ENCODE measurements at regions not wholly inside any gene's neighbourhood (a gene's known extent, or its start where the extent isn't known, plus 50 kb on each side); places are given as distances from the start of the nearest gene placed in this dataset.
"Not testable (repeated sequence)": the region's sequence is repeated elsewhere in the genome, so short reads cannot be mapped to it uniquely, and the experiment has no call there.

- intact Hi-C loops (cut with DNase I, micrococcal nuclease): no loop called here
- DNase-seq (no peak), ATAC-seq (no peak)
Measured at GRCh38 chr5:81837667-81838306, 86.9 kb upstream of the SSBP2 start.

- intact Hi-C loops (cut with DNase I, micrococcal nuclease): no loop called here
- DNase-seq (no peak), ATAC-seq (no peak)
Measured at GRCh38 chr5:81835814-81836367, 85.0 kb upstream of the SSBP2 start.

GRCh38 chr5:81834021-81834660 lies 83.2 kb upstream of the SSBP2 start:
- no peak for DNase-seq
- intact Hi-C loops (cut with DNase I, micrococcal nuclease): no loop called here
- no peak for ATAC-seq

GRCh38 chr5:81830596-81830995 lies 79.7 kb upstream of the SSBP2 start:
- DNase-seq (no peak), ATAC-seq (no peak)
- intact Hi-C loops (cut with DNase I, micrococcal nuclease): no loop called here

GRCh38 chr5:81829242-81829641 lies 78.3 kb upstream of the SSBP2 start:
- ATAC-seq (no peak), DNase-seq (no peak)
- intact Hi-C loops (cut with DNase I, micrococcal nuclease): no loop called here

- ATAC-seq (no peak), DNase-seq (no peak)
- intact Hi-C loops (cut with DNase I, micrococcal nuclease): no loop called here
Measured at GRCh38 chr5:81827500-81827899, 76.6 kb upstream of the SSBP2 start.

- no peak for ATAC-seq
- no peak for DNase-seq
- intact Hi-C loops (cut with DNase I, micrococcal nuclease): no loop called here
Measured at GRCh38 chr5:81826128-81826527, 75.2 kb upstream of the SSBP2 start.

GRCh38 chr5:81825237-81825636 lies 74.3 kb upstream of the SSBP2 start:
- no peak for ATAC-seq
- intact Hi-C loops (cut with DNase I, micrococcal nuclease): no loop called here
- DNase-seq: peak; percentile 27 to 33

GRCh38 chr5:81823736-81824135 lies 72.8 kb upstream of the SSBP2 start:
- DNase-seq; ATAC-seq; intact Hi-C loops (cut with DNase I, micrococcal nuclease): not testable (repeated sequence)

GRCh38 chr5:81820863-81821262 lies 70.0 kb upstream of the SSBP2 start:
- DNase-seq: no peak
- peak; percentile 43 for ATAC-seq
- intact Hi-C loops (cut with DNase I, micrococcal nuclease): no loop called here

- ATAC-seq (peak; percentile 79), DNase-seq (no peak)
- intact Hi-C loops (cut with DNase I, micrococcal nuclease): no loop called here
Measured at GRCh38 chr5:81820318-81820636, 69.4 kb upstream of the SSBP2 start.

- DNase-seq (no peak), ATAC-seq (peak; percentile 48)
- intact Hi-C loops (cut with DNase I, micrococcal nuclease): no loop called here
Measured at GRCh38 chr5:81819556-81820317, 68.8 kb upstream of the SSBP2 start.

- ATAC-seq (no peak), DNase-seq (no peak)
- intact Hi-C loops (cut with DNase I, micrococcal nuclease): no loop called here
Measured at GRCh38 chr5:81817980-81818379, 67.1 kb upstream of the SSBP2 start.

GRCh38 chr5:81817086-81817485 lies 66.2 kb upstream of the SSBP2 start:
- DNase-seq (no peak), ATAC-seq (no peak)
- intact Hi-C loops (cut with DNase I, micrococcal nuclease): no loop called here

GRCh38 chr5:81815321-81815720 lies 64.4 kb upstream of the SSBP2 start:
- intact Hi-C loops (cut with DNase I, micrococcal nuclease): no loop called here
- ATAC-seq: no peak
- no peak for DNase-seq

GRCh38 chr5:81808106-81808505 lies 57.2 kb upstream of the SSBP2 start:
- DNase-seq (no peak), ATAC-seq (no peak)
- intact Hi-C loops (cut with DNase I, micrococcal nuclease): no loop called here

GRCh38 chr5:81805086-81805485 lies 54.2 kb upstream of the SSBP2 start:
- no peak for ATAC-seq
- intact Hi-C loops (cut with DNase I, micrococcal nuclease): no loop called here
- DNase-seq: no peak

GRCh38 chr5:81803812-81804211 lies 52.9 kb upstream of the SSBP2 start:
- DNase-seq (no peak), ATAC-seq (no peak)
- intact Hi-C loops (cut with DNase I, micrococcal nuclease): no loop called here

GRCh38 chr5:81802625-81803024 lies 51.7 kb upstream of the SSBP2 start:
- ATAC-seq (no peak), DNase-seq (no peak)
- intact Hi-C loops (cut with DNase I, micrococcal nuclease): no loop called here

- ATAC-seq: no peak
- intact Hi-C loops (cut with DNase I, micrococcal nuclease): no loop called here
- DNase-seq: no peak
Measured at GRCh38 chr5:81802020-81802419, 51.1 kb upstream of the SSBP2 start.

Data from left colon (tissue), 2 donors.